GM18517 (cell line): ENCODE measurements at regions not wholly inside any gene's neighbourhood (a gene's known extent, or its start where the extent isn't known, plus 50 kb on each side); places are given as distances from the start of the nearest gene placed in this dataset.
"Not testable (repeated sequence)": the region's sequence is repeated elsewhere in the genome, so short reads cannot be mapped to it uniquely, and the experiment has no call there.

ENCODE experiments used
- ATAC-seq: cut with Tn5 transposase; IDR thresholded peaks from one replicate; pipeline ENCODE4 v1.9.1; 2021; ENCODE audit warnings: mild to moderate bottlenecking, moderate library complexity; ENCODE audit not compliant: unreplicated experiment

GRCh38 chr2:59851836-59852475 lies 701.5 kb downstream of the BCL11A start:
- ATAC-seq, result no peak

DNA sequence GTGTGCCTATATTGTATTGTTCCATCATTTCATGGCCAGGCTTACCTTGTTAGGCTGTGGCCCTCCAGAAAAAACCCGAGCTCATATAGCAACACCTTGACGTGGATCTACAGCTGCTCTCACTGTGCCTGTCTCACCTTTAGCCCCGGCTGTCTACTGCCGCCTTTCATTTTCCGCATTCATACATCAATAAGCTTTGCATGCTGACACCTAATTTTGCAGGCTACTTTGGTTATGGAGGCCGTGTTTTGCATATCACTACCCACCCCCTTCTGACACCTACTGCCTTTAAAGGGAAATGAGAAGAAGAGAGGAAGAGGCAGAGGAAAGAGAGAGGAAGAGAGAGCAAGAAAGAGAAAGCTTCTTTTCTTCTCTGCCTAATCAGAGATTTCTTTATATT lies 702.9 kb downstream of the BCL11A start:
- ATAC-seq, result no peak

DNA sequence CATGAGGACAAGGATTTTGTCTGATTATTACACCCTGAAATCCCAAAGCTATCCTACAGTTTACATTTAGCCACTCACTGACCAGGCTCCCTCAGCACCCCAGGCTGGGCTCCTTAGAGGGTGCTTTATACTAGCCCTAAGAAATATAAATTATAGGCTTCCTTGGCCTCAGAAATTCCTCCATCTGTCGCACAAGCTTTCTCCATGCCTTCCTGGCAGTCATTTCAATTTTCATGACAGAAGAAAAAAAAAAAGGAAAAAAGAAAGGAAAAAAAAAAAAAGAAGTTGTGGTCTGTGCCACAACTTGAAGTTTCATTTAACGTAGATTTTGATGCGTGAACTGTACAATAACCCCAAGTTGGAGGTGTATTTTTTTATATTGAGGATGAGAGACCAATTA lies 719.5 kb downstream of the BCL11A start:
- ATAC-seq, result no peak

DNA sequence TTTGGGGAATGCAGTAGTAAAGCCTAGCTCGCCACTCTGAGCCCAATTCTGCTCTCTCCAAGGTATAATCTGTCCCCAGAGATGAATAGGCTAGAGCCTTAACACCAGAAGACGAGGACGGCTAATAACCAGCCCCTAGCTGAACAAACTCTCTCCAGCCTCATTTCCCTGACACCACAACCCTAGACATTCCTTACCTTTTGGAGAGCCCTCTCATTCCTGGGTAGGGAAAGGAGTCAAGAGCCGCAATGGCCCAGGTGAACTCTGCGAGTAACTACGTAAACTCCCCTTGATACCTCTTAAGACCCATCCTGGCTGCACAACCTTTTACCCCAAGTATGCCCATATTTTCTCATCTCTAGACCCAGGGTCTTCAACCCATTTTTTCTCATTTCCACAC lies 722.9 kb downstream of the BCL11A start:
- ATAC-seq, result no peak

- no peak for ATAC-seq
Measured at GRCh38 chr2:59827677-59828076, 725.8 kb downstream of the BCL11A start.

GRCh38 chr2:59826177-59826576 lies 727.3 kb downstream of the BCL11A start:
- ATAC-seq, result no peak

GRCh38 chr2:59824314-59824713 lies 729.1 kb downstream of the BCL11A start:
- no peak for ATAC-seq

GRCh38 chr2:59816075-59816474 lies 737.4 kb downstream of the BCL11A start:
- no peak for ATAC-seq

- ATAC-seq, result not testable (repeated sequence)
Measured at GRCh38 chr2:59810283-59810682, 743.2 kb downstream of the BCL11A start.

DNA sequence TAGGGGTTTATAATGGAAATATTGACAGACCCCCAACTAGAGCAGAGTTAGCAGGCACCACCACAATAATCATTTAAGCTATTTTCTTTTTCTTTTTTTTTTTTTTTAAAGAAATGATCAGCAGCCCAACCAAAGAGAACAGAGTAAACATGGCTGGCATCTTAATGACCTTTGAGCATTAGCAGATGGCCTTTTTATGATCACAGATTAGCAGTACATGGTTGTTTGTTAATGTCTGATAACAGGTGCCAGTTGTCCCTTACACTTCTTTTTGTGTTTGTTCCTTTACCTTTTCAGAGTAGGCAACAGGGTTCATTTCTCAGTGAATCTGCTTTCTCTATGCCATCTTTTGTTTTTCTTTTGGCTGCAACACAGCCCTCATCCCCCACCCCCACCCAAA lies 747.0 kb downstream of the BCL11A start:
- no peak for ATAC-seq

GRCh38 chr2:59804732-59805131 lies 748.7 kb downstream of the BCL11A start:
- ATAC-seq, result no peak

GRCh38 chr2:59803586-59803985 lies 749.9 kb downstream of the BCL11A start:
- no peak for ATAC-seq

- ATAC-seq, result no peak
Measured at GRCh38 chr2:59798687-59799232, 754.7 kb downstream of the BCL11A start.

- ATAC-seq, result no peak
Measured at GRCh38 chr2:59791004-59791618, 762.3 kb downstream of the BCL11A start.

GRCh38 chr2:59790186-59791003 lies 763.1 kb downstream of the BCL11A start:
- no peak for ATAC-seq

DNA sequence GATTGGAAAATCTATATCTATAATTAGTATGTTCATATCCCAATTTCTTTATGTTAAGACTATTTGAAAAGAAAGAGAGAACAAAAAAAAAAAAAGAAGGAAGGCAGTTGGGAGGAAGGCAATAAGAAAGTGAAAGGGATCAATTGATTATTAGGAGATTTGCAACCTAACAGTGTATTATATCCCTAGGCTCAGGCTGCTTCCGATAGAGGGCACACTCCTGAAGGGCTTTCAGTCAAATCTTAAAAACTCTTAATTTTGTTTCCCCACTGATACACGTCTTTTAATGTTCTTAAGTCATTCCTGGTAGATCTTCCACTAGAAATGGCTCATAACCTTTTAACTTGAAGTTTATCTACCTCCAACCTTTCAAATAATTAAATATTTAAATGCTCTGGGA lies 763.9 kb downstream of the BCL11A start:
- no peak for ATAC-seq

GRCh38 chr2:59787095-59787494 lies 766.4 kb downstream of the BCL11A start:
- no peak for ATAC-seq

GRCh38 chr2:59786684-59787083 lies 766.8 kb downstream of the BCL11A start:
- no peak for ATAC-seq

GRCh38 chr2:59779571-59779970 lies 773.9 kb downstream of the BCL11A start:
- ATAC-seq, result no peak

GRCh38 chr2:59777120-59777519 lies 776.3 kb downstream of the BCL11A start:
- ATAC-seq, result no peak

GRCh38 chr2:59776726-59777008 lies 776.8 kb downstream of the BCL11A start:
- no peak for ATAC-seq

GRCh38 chr2:59774821-59775433 lies 778.5 kb downstream of the BCL11A start:
- ATAC-seq, result no peak
